ENCODE measurements at regions not wholly inside any gene's neighbourhood (a gene's known extent, or its start where the extent isn't known, plus 50 kb on each side); places are given as distances from the start of the nearest gene placed in this dataset.

GRCh38 chr13:58876473-58876872 is 1244.9 kb downstream of the PCDH17 start:
- TF ChIP-seq, protein P1, sequence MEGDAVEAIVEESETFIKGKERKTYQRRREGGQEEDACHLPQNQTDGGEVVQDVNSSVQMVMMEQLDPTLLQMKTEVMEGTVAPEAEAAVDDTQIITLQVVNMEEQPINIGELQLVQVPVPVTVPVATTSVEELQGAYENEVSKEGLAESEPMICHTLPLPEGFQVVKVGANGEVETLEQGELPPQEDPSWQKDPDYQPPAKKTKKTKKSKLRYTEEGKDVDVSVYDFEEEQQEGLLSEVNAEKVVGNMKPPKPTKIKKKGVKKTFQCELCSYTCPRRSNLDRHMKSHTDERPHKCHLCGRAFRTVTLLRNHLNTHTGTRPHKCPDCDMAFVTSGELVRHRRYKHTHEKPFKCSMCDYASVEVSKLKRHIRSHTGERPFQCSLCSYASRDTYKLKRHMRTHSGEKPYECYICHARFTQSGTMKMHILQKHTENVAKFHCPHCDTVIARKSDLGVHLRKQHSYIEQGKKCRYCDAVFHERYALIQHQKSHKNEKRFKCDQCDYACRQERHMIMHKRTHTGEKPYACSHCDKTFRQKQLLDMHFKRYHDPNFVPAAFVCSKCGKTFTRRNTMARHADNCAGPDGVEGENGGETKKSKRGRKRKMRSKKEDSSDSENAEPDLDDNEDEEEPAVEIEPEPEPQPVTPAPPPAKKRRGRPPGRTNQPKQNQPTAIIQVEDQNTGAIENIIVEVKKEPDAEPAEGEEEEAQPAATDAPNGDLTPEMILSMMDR (IDR thresholded peaks at IDR 0.05; ENCODE audit: low read depth, low read length, missing input control) = no peak
- TF ChIP-seq TAF1 (conservative IDR thresholded peaks at IDR 0.05) (no peak), ZBTB33 (IDR thresholded peaks at IDR 0.05) (no peak), JUND (IDR thresholded peaks at IDR 0.05) (no peak)
- TF ChIP-seq, protein P2, sequence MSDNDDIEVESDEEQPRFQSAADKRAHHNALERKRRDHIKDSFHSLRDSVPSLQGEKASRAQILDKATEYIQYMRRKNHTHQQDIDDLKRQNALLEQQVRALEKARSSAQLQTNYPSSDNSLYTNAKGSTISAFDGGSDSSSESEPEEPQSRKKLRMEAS (IDR thresholded peaks at IDR 0.05) = no peak
